ENCODE measurements at regions not wholly inside any gene's neighbourhood (a gene's known extent, or its start where the extent isn't known, plus 50 kb on each side); places are given as distances from the start of the nearest gene placed in this dataset.
"Not testable (repeated sequence)": the region's sequence is repeated elsewhere in the genome, so short reads cannot be mapped to it uniquely, and the experiment has no call there.

- no peak for DNase-seq
Measured at GRCh38 chr1:244271691-244272308, 179.9 kb downstream of the ADSS2 start.

GRCh38 chr1:244272471-244273261 is 179.0 kb downstream of the ADSS2 start:
- peak; percentile 31 for DNase-seq

GRCh38 chr1:244273262-244273844 is 178.4 kb downstream of the ADSS2 start:
- DNase-seq = no peak

GRCh38 chr1:244273845-244274619 is 177.7 kb downstream of the ADSS2 start:
- DNase-seq = no peak

GRCh38 chr1:244276646-244277045 is 175.1 kb downstream of the ADSS2 start:
- no peak for DNase-seq

- no peak for DNase-seq
Measured at GRCh38 chr1:244280201-244280600, 171.5 kb downstream of the ADSS2 start.

- no peak for DNase-seq
Measured at GRCh38 chr1:244280859-244281258, 170.8 kb downstream of the ADSS2 start.

GRCh38 chr1:244283772-244284171 is 167.9 kb downstream of the ADSS2 start:
- DNase-seq = no peak

GRCh38 chr1:244284641-244285156 is 167.0 kb downstream of the ADSS2 start:
- DNase-seq = no peak

GRCh38 chr1:244286341-244286740 is 165.4 kb downstream of the ADSS2 start:
- DNase-seq = no peak

- DNase-seq = no peak
Measured at GRCh38 chr1:244287726-244288125, 164.0 kb downstream of the ADSS2 start.

- DNase-seq = no peak
Measured at GRCh38 chr1:244288663-244289062, 163.0 kb downstream of the ADSS2 start.

GRCh38 chr1:244289991-244290785 is 161.5 kb downstream of the ADSS2 start:
- DNase-seq = no peak

- peak; percentile 68 for DNase-seq
Measured at GRCh38 chr1:244291236-244292201, 160.2 kb downstream of the ADSS2 start.

- no peak for DNase-seq
Measured at GRCh38 chr1:244294599-244295224, 157.0 kb downstream of the ADSS2 start.

- DNase-seq = no peak
Measured at GRCh38 chr1:244296003-244296402, 155.7 kb downstream of the ADSS2 start.

GRCh38 chr1:244296447-244296846 is 155.3 kb downstream of the ADSS2 start:
- DNase-seq = no peak

- no peak for DNase-seq
Measured at GRCh38 chr1:244297087-244297486, 154.6 kb downstream of the ADSS2 start.

GRCh38 chr1:244297616-244298015 is 154.1 kb downstream of the ADSS2 start:
- DNase-seq = no peak

- DNase-seq = not testable (repeated sequence)
Measured at GRCh38 chr1:244300029-244300375, 151.7 kb downstream of the ADSS2 start.
